Upper lobe of left lung (tissue), 4 donors: ENCODE measurements at regions not wholly inside any gene's neighbourhood (a gene's known extent, or its start where the extent isn't known, plus 50 kb on each side); places are given as distances from the start of the nearest gene placed in this dataset.

Experiments
- CTCF ChIP-seq, 6 experiments: fragments of 450-650 bp in 4 of 6; fragments of 200-600 bp in 2 of 6; sonication (generic) in 2 of 6; IDR thresholded peaks; one replicate each; pipeline ENCODE4 v1.5.1; 2016 to 2019; ENCODE audit warnings: antibody characterized with exemption in 6 of 6
- EP300 ChIP-seq, 4 donors: sonication (generic); formaldehyde crosslinking; IDR thresholded peaks; one replicate each; pipeline ENCODE4 v1.5.1; 2017; ENCODE audit warnings: antibody characterized with exemption in 4 of 4, control low read depth in 2 of 4
- POLR2A ChIP-seq, 4 donors: fragments of 450-650 bp; IDR thresholded peaks; one replicate each; pipeline ENCODE4 v1.5.1; 2016 to 2017; ENCODE audit warnings: antibody characterized with exemption in 4 of 4, mild to moderate bottlenecking in 2 of 4
- POLR2AphosphoS5 ChIP-seq, 2 donors: sonication (generic); formaldehyde crosslinking; IDR thresholded peaks; one replicate each; pipeline ENCODE4 v1.5.1; 2017; ENCODE audit warnings: antibody characterized with exemption in 2 of 2

GRCh38 chr18:76725445-76725844 lies 96.9 kb upstream of the ZNF236 start:
- no peak for TF ChIP-seq POLR2A (IDR thresholded peaks at IDR 0.05)
- TF ChIP-seq CTCF (IDR thresholded peaks at IDR 0.05): no peak
- no peak for TF ChIP-seq POLR2AphosphoS5 (IDR thresholded peaks at IDR 0.05)
- no peak for TF ChIP-seq EP300 (IDR thresholded peaks at IDR 0.05)
